Epithelial cell of esophagus (primary cell): ENCODE measurements at regions not wholly inside any gene's neighbourhood (a gene's known extent, or its start where the extent isn't known, plus 50 kb on each side); places are given as distances from the start of the nearest gene placed in this dataset.

ENCODE experiments used
- DNase-seq: peaks from one replicate; pipeline ENCODE4 v3.0.0; 2010; ENCODE audit warnings: low read depth
- H3K4me3 ChIP-seq: 2 replicates; pipeline ENCODE4 v1.5.1; 2011; ENCODE audit warnings: mild to moderate bottlenecking, low read length, control low read depth
- CTCF ChIP-seq: IDR thresholded peaks from 2 replicates; pipeline ENCODE4 v1.5.1; 2011; ENCODE audit warnings: low read depth, mild to moderate bottlenecking, low read length, control low read depth, inconsistent platforms; ENCODE audit not compliant: insufficient read depth; ENCODE audit errors: missing control alignments

- TF ChIP-seq CTCF, result no peak
- no peak overlapping the region for H3K4me3 ChIP-seq
- DNase-seq, result no peak
These were observed 268.0 kb downstream of the GPD2 start for GRCh38 chr2:156704132-156704531.

- H3K4me3 ChIP-seq, result no peak overlapping the region
- DNase-seq, result peak; percentile 10
- TF ChIP-seq CTCF, result no peak
These were observed 268.4 kb downstream of the GPD2 start for GRCh38 chr2:156704617-156705016.

GRCh38 chr2:156706576-156706975 is 270.4 kb downstream of the GPD2 start:
- no peak for TF ChIP-seq CTCF
- no peak overlapping the region for H3K4me3 ChIP-seq
- no peak for DNase-seq

GRCh38 chr2:156708051-156708450 is 271.9 kb downstream of the GPD2 start:
- H3K4me3 ChIP-seq, result no peak overlapping the region
- TF ChIP-seq CTCF, result no peak
- peak; percentile 54 for DNase-seq

GRCh38 chr2:156709091-156709490 is 272.9 kb downstream of the GPD2 start:
- no peak for DNase-seq
- H3K4me3 ChIP-seq, result no peak overlapping the region
- TF ChIP-seq CTCF, result no peak

GRCh38 chr2:156719036-156719435 is 282.9 kb downstream of the GPD2 start:
- DNase-seq, result no peak
- H3K4me3 ChIP-seq, result no peak overlapping the region
- no peak for TF ChIP-seq CTCF

GRCh38 chr2:156727867-156728266 is 291.7 kb downstream of the GPD2 start:
- no peak for DNase-seq
- TF ChIP-seq CTCF, result no peak
- no peak overlapping the region for H3K4me3 ChIP-seq
